H1 (cell line): ENCODE measurements at regions not wholly inside any gene's neighbourhood (a gene's known extent, or its start where the extent isn't known, plus 50 kb on each side); places are given as distances from the start of the nearest gene placed in this dataset.

ENCODE experiments used
- BRCA1 ChIP-seq: IDR thresholded peaks from 2 replicates; pipeline ENCODE4 v1.6.1; 2012; ENCODE audit warnings: low read depth, low read length, improper control_type of control experiment
- CHD2 ChIP-seq: IDR thresholded peaks from 2 replicates; pipeline ENCODE4 v1.6.1; 2012; ENCODE audit warnings: low read length, improper control_type of control experiment
- RAD21 ChIP-seq, 2 experiments: IDR thresholded peaks in 1 of 2; conservative IDR thresholded peaks in 1 of 2; 2 replicates each; pipeline ENCODE4 v1.6.1; 2011; ENCODE audit warnings: low read depth in 2 of 2, low read length in 2 of 2, improper control_type of control experiment in 1 of 2, inconsistent platforms in 1 of 2, mild to moderate bottlenecking in 1 of 2, moderate library complexity in 1 of 2
- SIRT6 ChIP-seq: IDR thresholded peaks from one replicate; pipeline ENCODE4 v1.7.1; 2012; ENCODE audit warnings: low read length, inconsistent platforms

DNA sequence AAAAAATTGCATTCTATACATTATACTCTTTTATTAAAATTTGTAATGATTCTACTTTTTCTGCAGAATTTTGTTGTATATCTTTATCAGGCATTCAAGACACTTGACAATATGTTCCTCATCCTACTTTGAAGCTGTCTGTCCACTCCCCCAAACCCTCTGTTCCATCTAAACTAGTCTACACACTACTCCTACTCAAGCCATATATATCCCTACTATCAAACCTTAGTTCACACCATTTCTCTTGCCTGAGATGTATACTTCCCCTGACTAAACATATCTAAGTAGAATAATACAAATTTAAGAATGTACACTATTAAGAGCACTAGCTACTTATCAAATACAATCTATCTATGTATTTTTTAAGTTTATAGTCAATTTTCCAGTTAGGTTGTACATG lies 107.1 kb upstream of the FTMT start (continued):
- no peak for TF ChIP-seq SIRT6
- no peak for TF ChIP-seq CHD2
- TF ChIP-seq RAD21 (IDR thresholded peaks at IDR 0.05 in 1 of 2, conservative IDR thresholded peaks at IDR 0.05 in 1 of 2; ENCODE audit: low read depth in 2 of 2, low read length in 2 of 2), result no peak
- no peak for TF ChIP-seq BRCA1
